ENCODE measurements at regions not wholly inside any gene's neighbourhood (a gene's known extent, or its start where the extent isn't known, plus 50 kb on each side); places are given as distances from the start of the nearest gene placed in this dataset.

- no peak for DNase-seq
Measured at GRCh38 chr1:83571536-83571935, 427.4 kb downstream of the TTLL7 start.

- no peak for DNase-seq
Measured at GRCh38 chr1:83561346-83561745, 437.6 kb downstream of the TTLL7 start.

- DNase-seq = no peak
Measured at GRCh38 chr1:83559129-83559840, 439.6 kb downstream of the TTLL7 start.

GRCh38 chr1:83555871-83556270, 443.1 kb downstream of the TTLL7 start:
- no peak for DNase-seq

- no peak for DNase-seq
Measured at GRCh38 chr1:83554174-83554573, 444.8 kb downstream of the TTLL7 start.

GRCh38 chr1:83552820-83553219, 446.1 kb downstream of the TTLL7 start:
- no peak for DNase-seq

GRCh38 chr1:83548311-83548710, 450.6 kb downstream of the TTLL7 start:
- no peak for DNase-seq

GRCh38 chr1:83547901-83548300, 451.0 kb downstream of the TTLL7 start:
- no peak for DNase-seq

- no peak for DNase-seq
Measured at GRCh38 chr1:83546874-83547273, 452.1 kb downstream of the TTLL7 start.

- DNase-seq = no peak
Measured at GRCh38 chr1:83545066-83545862, 453.7 kb downstream of the TTLL7 start.

- no peak for DNase-seq
Measured at GRCh38 chr1:83543222-83543973, 455.5 kb downstream of the TTLL7 start.

GRCh38 chr1:83531521-83532309, 467.2 kb downstream of the TTLL7 start:
- no peak for DNase-seq

GRCh38 chr1:83530506-83530905, 468.4 kb downstream of the TTLL7 start:
- DNase-seq = no peak

GRCh38 chr1:83527987-83528386, 470.9 kb downstream of the TTLL7 start:
- DNase-seq = no peak

- no peak for DNase-seq
Measured at GRCh38 chr1:83520797-83521196, 478.1 kb downstream of the TTLL7 start.

- no peak for DNase-seq
Measured at GRCh38 chr1:83516369-83516768, 482.6 kb downstream of the TTLL7 start.

- no peak for DNase-seq
Measured at GRCh38 chr1:83515578-83516154, 483.3 kb downstream of the TTLL7 start.

GRCh38 chr1:83512373-83513193, 486.3 kb downstream of the TTLL7 start:
- no peak for DNase-seq

- DNase-seq = no peak
Measured at GRCh38 chr1:83511146-83511726, 487.7 kb downstream of the TTLL7 start.

- no peak for DNase-seq
Measured at GRCh38 chr1:83509301-83509781, 489.6 kb downstream of the TTLL7 start.

All from NCI-H2107 (cell line).